HS-5 (cell line): ENCODE measurements at regions not wholly inside any gene's neighbourhood (a gene's known extent, or its start where the extent isn't known, plus 50 kb on each side); places are given as distances from the start of the nearest gene placed in this dataset.
"Not testable (repeated sequence)": the region's sequence is repeated elsewhere in the genome, so short reads cannot be mapped to it uniquely, and the experiment has no call there.

ENCODE experiments used
- DNase-seq: peaks from one replicate; pipeline ENCODE4 v3.0.0-alpha.2; 2012; ENCODE audit warnings: low read depth

DNA sequence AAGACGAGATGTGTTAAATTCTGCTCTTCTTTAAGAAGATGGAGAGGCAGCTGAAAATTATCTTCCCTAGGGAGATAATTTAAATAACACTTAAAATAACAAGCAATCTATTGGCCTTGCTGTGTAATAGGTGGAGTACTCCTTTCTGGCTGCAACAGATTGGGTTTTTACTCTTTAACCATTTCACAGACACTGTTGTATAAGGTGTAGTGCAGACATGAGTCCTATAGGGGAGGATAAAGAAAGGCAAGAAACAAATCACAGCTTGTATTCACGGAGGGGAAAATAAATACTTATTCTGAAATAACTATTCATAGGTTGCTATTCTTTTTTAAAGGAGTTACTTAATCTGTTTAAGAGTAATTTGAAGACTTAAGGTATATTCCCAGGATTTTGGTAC lies 252.0 kb downstream of the ZPLD1 start:
- DNase-seq = no peak

DNA sequence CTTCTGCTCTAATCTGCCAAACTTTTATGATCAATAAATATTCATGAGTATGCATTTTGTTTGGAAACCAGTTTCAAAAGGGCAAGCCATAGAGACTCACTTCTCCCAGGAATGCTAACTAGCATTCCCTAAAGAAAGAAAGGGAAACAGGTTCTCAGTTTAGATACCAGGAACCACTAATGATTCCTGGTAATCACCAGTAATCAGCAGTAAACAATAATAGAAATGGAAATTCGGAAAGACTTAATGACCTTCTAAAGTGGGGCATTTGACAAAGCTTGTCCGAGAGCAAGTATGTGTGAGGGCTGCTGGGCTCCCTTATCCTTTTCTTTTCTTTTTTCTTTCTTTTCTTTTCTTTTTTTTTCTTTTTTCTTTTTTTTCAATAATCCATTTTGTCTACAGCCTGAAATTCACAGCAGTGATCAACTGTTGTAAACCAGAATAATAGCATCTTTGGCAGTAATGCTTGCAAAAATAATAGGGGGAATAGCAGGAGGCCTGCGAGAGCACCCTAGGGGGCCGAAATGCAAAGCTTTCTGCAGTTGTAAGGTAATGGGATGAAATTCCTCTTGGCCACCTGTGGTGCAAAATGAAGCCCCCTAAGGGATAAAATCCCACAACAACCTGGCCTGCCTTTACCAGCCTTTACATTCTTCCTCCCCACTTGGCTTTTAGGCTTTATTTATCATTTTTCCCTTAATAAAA lies 253.2 kb downstream of the ZPLD1 start:
- no peak for DNase-seq

DNA sequence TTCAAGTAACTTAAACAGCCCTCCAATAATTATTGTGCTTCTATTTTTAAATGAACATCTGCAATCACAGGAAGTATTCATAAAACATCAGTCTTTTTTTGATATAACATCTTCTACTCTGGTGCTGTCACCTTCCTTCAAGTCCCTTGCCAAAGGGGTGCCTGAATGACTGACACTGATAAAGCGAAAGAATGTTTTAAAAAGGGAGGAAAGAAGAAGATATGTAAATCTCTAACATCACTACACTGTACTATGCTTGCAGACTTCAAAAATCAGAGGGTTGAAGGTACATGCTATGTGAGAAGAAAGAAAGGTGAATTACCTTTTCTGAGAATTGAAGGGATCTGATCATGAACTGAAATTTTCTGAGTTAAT lies 253.7 kb downstream of the ZPLD1 start:
- no peak for DNase-seq

DNA sequence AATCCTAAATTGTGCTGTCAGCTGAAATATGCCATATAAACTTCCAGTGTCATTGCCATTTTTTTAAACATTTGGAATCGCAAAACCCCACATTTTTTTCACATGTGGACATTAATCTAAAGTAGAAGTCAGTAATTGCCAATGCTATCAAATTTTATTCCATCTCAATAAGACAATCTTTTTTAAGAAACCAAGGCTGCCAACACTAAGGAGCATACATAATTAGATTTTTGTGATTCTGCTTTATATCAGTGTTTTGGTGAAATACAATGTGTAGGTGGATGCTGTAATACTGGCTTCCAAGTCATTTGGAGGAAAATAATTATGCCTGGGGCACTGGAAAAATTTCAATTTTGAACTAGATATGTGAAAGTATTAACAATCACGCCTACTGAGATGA lies 256.7 kb downstream of the ZPLD1 start:
- no peak for DNase-seq

DNA sequence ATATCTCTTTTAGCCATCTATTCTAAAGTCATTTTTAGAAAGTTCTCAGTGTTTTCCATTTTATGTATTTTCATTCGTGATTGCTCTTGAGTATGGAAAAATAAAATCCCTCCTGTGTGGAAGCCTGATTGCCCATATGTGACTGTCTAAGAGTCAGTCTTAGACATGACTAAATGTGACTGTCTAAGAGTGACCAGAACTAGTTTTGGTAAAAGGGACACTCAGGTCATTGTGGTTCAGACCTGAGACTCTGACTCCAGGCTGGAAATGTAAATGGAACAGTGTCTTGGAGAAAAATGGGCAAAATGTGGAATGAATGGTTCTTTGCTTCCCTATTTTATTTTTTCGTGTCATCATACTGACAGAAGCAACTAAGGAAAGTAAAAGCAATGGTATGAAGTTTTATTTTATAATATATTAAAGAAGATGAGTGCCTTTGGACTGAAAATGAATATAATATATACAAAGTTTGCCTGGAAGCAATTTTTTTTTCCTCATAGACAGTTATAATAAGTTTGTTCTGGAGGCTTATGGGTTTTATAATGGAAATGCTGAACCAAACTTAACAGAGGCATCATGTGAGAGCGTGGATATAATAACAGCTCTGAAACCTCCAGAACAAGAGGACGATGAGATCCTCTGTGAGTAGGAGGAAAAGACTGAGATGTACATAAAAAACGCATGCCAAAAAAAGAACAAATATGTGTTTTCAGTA lies 264.4 kb downstream of the ZPLD1 start:
- no peak for DNase-seq

DNA sequence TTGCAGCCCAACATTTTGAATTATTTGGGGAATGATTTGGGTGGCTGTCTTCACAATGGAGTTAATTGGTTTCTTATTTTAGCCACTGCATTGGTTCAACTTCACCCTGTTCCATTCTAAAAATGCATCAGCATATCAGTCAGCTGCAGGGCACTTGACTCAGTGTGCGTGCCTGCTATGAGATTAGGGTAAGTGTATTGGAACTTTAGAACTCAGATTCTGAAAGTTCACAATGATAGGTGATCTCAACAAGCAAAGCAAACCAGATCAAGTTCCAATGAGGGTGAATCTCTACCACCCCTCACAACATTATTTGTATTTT lies 265.0 kb downstream of the ZPLD1 start:
- no peak for DNase-seq

DNA sequence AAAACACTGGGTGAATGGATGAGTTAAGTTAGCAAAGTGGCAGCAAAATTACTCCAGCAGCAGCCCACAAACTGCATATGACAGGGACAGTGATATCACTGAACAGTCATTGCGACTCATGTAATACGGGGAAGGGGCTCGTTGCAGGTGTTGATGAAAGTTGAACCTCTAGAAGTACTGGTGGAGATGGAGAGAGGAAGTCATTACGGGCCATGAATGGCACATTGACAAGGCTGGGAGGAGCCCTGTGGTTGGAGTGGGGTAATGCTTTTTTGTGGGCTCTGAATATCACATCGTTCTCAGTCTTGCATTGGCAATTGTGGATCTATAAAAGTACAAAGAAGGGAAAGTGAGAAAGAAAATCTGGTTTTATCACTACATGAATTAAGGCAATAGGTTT lies 278.1 kb downstream of the ZPLD1 start:
- DNase-seq = no peak

DNA sequence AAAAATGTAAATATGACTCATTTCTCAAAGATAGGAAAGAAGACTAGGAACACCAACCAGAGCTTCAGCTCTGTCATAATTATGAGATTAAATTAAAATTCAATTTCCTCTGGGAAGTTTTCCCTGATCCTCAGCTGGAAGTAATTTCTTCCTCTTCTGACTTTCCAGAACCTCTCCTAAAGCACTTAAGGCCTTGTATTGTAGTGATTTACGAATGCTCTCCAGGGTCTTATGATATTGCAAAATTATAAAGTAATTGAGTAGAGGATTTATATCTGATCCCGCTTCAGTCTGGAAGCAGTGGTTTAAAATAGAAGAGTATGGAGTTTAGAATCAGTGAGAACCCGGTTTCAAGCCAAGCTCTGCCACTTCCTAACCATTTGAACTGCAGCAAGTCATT lies 279.8 kb downstream of the ZPLD1 start:
- no peak for DNase-seq

DNA sequence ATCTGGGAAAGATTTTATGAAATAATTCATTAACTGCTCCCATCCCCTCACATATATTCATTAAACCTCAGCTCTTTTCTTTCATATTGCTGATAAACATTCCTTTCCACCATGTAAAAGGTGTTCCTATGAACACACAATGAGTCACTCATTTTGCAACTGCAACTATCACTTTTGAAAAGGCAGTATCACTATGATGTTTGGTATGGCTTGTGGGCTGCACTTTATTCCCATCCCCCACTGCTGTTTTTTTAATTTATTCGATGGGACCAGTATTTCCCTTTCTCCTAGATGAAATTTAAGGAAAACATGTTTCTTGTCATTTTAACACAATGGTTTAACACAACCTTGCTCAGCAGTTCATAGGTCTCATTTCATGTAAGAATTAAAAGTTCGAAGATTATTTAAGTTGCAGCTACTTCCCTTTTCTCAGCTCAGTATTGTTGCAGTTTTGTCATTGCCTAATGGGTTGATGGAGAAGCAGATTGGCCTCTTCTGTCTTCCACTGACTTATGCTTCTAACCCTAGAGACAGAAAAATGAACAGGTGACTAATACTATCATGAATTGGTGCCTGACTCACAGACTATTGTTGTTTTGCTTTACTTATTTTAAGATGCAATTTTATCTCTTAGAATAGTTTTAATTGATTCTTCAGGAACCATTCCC lies 280.3 kb downstream of the ZPLD1 start:
- DNase-seq = peak; percentile 57

DNA sequence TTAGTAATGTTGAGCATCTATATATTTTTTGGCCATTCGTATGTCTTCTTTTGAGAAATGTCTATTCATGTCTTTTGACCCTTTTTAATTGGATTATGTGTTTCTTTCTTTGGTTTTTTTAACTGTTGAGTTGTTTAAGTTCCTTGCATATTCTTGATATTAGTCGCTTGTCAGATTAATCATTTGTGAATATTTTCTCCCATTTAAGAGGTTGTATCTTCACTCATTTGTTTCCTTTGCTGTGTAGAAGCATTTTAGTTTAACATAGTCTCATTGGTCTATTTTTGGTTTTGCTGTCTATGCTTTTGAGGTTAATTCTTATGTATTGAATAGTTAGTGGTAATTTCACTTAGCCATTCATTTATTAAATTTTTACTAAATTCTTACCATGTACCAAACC lies 283.8 kb downstream of the ZPLD1 start:
- no peak for DNase-seq

DNA sequence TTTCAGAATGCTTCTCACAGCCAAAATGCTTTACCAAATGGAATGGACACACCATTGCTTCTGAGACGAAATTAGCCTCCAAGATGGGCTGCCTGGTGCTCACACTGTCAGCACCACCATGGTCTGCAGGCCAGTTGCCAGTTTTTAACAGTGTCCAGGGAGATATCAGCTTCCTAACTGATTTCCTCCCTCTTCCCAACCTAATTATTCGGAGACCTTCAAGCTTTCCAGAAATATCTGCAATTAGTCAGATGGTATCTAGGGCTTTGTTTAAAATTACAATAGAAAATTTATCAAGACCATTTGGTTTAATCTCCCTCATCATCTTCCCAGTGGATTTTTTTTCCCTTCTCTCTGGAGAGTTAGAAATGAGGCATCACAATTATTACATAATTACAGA lies 287.5 kb downstream of the ZPLD1 start:
- no peak for DNase-seq

DNA sequence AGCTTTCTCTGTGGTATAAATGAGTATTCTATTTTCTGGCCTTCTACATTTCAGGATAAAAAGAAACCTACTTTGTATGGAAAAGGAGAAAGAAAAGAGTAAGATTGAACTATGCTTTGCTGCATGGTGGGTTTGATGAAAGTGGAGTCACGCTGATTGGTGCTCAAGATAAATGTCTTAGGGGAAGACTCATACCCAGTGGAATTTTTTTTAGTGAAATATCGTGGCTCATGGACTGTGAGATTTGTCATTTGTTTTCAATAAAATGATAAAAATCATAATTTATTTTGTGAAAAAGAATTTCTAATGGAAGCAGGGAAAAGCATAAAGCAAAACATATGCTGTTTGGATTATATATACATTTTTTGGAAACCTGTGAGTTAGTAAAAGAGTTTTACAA lies 292.5 kb downstream of the ZPLD1 start:
- no peak for DNase-seq

DNA sequence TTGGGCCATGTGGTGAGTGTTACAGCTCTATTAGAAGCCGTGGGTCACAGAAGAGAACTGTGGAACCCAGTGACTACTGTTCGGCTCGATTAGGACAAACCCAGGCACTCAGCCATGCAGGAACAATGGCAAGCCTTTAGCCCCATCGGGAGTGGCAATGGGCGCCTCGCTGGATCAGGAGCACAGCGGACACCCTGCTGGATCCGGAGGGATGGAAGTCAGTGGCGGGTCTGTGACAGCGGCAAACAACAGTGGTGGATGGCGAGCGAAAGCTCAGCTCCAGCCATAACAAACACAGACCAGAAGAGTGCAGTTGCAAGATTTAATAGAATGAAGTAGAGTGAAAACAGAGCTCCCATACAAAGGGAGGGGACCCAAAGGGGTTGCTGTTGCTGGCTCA lies 297.8 kb downstream of the ZPLD1 start:
- not testable (repeated sequence) for DNase-seq

DNA sequence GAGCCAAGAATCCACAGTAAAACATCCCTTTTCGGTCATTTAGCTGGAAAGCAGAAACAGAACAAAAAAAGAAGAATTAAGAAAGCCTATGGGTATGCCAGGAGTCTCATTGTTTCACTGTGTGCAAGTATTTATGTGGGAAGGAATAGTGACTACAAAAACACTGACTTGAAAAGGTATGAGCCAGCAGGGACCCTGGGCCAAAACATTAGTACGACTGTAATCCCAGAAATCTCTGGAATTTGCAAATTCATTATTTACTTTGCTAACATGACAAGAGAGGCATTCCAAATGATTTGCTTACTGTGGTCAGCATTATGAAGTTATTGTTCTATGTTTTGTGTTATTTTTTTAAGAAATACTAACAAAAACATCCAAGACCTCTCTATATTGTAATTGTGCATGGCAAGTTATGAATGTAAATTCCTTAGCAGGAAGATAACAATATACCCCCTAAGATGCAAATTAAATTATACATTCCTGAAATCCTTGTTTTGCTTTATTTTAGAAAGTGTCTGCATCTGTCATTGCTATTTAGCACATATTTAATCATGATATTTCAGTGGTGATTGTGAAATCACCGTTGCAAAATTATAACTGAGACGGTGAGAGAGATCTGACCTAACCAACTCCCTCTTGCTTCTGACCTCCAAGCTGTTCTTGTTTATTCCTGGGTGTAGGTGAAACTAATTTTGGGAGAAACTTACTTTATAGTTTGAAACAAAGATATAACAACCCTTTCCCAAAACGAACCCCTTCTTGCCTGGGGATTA lies 299.2 kb downstream of the ZPLD1 start:
- peak; percentile 28 for DNase-seq

DNA sequence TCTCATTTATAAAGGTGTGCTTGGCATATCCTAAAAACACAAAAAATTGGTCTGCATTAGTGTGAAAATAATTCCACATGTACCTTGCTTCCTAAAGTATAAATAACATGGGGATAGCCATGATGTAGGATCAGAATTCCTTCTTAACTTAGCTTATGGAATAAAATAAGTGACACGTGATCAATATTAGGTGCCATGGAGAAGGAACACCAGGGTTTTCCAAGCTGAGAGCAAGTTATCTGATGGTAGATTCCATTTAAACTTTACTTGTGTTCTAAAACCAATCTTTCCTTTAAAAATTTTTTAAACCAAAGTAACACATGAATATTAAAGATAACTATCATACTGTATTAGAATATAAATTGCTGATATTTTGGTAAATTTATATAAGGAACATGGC lies 300.5 kb downstream of the ZPLD1 start:
- DNase-seq = no peak

DNA sequence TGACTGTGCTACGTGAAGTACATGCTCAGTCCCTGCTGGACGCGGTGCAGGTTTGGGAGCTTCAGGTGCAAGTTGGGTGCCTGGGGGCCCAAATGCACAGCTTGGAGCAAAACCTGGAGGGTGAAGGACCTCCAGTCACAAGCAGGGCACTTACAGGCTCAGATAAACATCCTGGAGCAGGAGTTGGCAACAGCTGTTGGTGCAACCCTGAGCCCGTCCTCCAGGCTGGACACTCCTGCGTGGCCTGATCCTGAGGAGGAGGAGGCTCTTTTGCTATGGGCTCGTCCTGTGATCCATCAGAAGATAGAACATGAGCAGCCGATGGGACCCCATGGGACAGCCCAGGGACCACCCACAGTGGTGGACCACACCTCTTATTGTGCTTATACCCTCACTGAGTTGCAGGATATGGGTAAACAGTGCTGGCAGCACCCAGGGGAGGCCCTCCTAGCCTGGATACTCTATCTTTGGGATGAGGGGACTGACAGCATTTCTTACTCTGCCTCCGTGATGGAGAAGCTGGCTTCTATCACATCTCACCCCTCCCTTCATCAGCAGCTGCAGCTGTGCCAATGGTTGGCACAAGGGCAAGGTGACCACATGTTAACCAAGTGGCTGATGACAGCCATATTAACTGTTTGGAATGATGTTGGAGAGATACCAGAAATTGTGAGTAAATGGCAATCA lies 301.6 kb downstream of the ZPLD1 start:
- DNase-seq = no peak

DNA sequence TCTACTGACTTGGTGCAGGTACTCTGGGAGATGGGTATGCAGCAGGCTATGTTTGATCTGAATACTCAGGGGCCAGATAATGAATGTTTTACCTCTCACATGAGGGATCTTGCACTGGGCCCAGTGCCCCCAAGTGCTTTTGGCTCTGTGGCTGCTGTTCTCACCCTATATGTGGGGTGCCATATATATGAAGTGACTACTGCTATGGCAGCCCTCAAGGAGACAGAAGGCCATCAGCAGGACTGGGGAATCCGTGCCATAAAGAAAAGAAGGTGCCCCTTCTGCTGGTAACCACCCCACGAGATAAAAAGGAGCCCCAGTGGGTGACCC lies 302.1 kb downstream of the ZPLD1 start:
- no peak for DNase-seq

DNA sequence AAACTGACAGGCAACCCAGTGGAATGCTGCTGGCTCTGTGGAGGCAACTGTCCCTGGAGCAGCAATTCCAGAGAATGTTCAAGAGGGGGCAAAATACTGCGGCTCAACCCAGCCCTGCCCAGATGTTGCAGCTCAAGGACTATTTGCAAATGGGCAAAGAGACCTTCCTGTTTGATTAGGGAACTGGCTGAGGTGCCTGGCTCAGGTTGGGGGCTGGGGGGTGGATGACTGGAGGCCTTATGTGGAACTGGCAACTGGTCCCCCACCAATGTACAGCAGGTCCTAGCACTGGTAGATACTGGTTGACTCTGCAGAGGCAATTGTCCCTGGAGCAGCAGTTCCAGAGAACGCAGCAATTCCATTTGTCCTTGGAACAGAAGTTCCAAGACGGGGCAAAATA lies 302.5 kb downstream of the ZPLD1 start:
- DNase-seq = no peak

DNA sequence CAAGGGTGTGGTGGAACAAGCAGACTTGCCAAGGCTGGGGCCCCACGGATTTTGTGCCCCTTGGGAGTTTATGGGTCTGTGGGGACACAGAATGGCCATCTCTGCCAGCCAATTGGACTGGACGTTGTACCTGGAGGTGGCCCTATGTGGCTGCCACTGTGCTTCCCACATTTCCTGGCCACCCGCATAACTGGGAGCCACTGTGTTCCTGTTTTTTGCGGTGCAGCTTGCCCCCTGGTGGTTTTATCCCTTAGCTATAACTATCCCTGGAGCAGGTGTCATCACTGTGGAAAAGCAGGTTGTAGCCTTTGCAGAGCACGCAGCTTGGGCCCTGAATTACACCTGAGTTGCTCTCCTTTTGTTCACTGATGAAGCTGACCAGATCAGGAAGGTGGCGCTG lies 306.3 kb downstream of the ZPLD1 start:
- no peak for DNase-seq

DNA sequence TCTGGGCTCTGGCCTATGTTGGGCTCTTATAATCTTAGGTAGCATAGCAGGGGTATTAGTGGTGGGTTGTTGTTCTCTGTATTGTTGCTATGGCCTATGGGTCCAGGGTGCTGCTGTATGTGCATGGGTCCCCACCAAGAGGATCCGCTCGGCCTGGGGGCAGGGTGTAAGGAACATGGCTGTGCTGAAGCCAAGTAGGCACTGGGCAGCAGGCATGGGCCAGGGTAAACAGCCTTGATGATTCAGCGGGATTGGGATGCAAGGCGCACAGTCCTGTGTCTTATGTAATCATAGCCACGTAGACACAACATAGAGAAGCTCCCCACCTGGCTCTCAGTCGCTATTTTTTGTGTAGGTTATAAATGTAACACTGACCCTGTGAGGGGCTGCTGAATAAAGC lies 306.9 kb downstream of the ZPLD1 start:
- DNase-seq = no peak

DNA sequence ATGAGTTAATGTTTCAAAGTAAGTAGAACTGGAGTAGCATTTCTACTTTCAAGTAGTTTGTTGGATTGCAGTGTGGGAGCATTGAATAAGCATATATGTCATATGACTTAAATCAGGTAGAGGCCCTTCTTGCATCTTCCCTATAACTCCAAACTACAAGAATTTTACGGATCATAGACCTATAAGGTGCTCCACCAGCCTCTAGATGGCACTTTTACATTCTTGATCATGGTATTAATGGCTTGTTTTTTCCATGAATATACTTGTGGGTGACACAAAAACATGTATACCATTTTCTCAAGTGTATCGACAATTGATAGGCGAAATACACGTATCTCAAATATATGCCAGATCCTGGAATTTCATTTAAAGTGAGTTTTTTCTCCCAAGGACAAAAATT lies 311.1 kb downstream of the ZPLD1 start:
- DNase-seq = no peak

DNA sequence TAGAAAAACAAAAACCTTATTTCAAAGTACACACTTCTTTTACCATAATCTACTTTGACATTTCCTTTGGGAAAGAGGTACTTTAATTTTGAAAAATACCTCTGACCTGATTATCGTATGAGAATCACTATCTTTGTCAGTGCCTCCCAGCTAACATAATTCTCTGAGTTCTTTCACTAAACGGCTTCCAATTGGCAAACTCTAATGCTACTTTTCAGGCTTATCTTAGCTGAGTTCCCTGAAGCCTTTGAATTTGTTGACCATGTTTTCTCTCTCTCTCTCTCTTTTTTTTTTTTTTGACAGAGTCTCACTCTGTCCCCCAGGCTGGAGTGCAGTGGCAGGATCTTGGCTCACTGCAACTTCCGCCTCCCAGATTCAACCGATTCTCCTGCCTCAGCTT lies 312.8 kb downstream of the ZPLD1 start:
- DNase-seq = no peak

DNA sequence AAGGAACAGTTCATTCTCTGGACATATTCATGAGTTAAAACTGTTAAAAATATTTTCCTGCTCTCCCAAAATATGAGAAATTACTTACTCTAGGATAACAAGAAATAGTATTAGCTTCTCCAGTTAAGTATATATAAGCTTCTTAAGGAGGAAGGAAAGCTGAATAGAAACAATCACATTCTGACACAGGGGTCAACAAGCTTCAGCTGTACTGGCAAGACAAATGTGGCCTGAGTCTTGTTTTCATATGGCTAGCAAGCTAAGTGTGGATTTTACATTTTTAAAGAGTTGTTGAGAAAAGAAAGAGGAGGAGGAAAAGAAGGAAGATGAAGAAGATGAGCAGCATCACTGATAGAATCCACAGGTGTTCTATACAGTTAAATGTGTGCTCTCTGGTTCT lies 313.8 kb downstream of the ZPLD1 start:
- DNase-seq = no peak
